Testis (tissue), 2 donors: ENCODE measurements at regions not wholly inside any gene's neighbourhood (a gene's known extent, or its start where the extent isn't known, plus 50 kb on each side); places are given as distances from the start of the nearest gene placed in this dataset.

Experiments
- DNase-seq: peaks from one replicate; pipeline ENCODE4 v3.0.0-alpha.2; 2019
- H3K27ac ChIP-seq, 2 donors: fragments of 200-600 bp; sonication (generic); one replicate each; pipeline ENCODE4 v1.5.1; 2019
- H3K27me3 ChIP-seq: fragments of 200-600 bp; sonication (generic); one replicate; pipeline ENCODE4 v1.5.1; 2019
- H3K36me3 ChIP-seq: fragments of 200-600 bp; sonication (generic); one replicate; pipeline ENCODE4 v1.5.1; 2017; ENCODE audit warnings: low read depth; ENCODE audit errors: missing control alignments
- H3K4me1 ChIP-seq: fragments of 200-600 bp; sonication (generic); one replicate; pipeline ENCODE4 v1.5.1; 2019
- H3K4me3 ChIP-seq, 2 donors: fragments of 200-600 bp; sonication (generic); one replicate each; pipeline ENCODE4 v1.5.1; 2017 to 2019
- H3K9me3 ChIP-seq: fragments of 200-600 bp; sonication (generic); one replicate; pipeline ENCODE4 v1.5.1; 2017
- POLR2A ChIP-seq: fragments of 450-650 bp; IDR thresholded peaks from one replicate; pipeline ENCODE4 v1.6.1; 2017; ENCODE audit warnings: antibody characterized with exemption, mild to moderate bottlenecking, moderate library complexity
- WGBS, 2 donors: methylation state at CpG; one replicate each; pipeline ENCODE4 v1.1.5; 2018; 5-methylcytosine and 5-hydroxymethylcytosine counted together
- intact Hi-C: fragments of 100-400 bp; cut with DNase I; formaldehyde crosslinking; loops from one replicate; pipeline ENCODE4 v1.15.1; 2023; ENCODE audit warnings: low total_unique reads
- TF ChIP-seq, protein P1 (sequence below), 3 experiments: fragments of 450-650 bp in 2 of 3; fragments of 200-600 bp in 1 of 3; sonication (generic) in 1 of 3; IDR thresholded peaks; one replicate each; pipeline ENCODE4 v1.5.1; 2016 to 2019; ENCODE audit warnings: antibody characterized with exemption in 3 of 3, mild to moderate bottlenecking in 2 of 3, moderate library complexity in 1 of 3

DNA sequence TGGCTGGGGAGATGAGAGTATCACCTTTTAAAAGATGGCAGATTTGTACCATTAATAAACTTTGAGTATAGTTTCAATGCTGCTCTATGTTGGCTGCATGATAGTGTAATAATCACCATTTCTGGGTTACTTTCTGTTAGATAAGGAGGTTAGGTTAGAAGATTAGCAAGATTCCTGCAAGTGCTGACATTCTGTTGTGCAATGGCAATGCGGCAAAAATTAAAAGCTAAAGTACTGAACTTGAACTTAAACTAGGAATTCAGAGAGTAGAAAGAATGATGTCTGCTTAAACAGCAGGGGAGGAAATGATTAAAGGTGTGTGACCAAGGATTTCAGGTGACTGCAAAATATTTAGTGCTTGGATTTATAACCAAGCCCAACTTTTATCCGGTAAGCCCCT is 399.8 kb upstream of the MON1B start:
- WGBS, 2 donors: 79 to 82% methylated on average over 2 of the region's 2 CpGs
- no peak overlapping the region for H3K4me3 ChIP-seq
- intact Hi-C loops: no loop called here
- no peaks in the 10 kb centered on the region for H3K4me1 ChIP-seq
- TF ChIP-seq, protein P1, sequence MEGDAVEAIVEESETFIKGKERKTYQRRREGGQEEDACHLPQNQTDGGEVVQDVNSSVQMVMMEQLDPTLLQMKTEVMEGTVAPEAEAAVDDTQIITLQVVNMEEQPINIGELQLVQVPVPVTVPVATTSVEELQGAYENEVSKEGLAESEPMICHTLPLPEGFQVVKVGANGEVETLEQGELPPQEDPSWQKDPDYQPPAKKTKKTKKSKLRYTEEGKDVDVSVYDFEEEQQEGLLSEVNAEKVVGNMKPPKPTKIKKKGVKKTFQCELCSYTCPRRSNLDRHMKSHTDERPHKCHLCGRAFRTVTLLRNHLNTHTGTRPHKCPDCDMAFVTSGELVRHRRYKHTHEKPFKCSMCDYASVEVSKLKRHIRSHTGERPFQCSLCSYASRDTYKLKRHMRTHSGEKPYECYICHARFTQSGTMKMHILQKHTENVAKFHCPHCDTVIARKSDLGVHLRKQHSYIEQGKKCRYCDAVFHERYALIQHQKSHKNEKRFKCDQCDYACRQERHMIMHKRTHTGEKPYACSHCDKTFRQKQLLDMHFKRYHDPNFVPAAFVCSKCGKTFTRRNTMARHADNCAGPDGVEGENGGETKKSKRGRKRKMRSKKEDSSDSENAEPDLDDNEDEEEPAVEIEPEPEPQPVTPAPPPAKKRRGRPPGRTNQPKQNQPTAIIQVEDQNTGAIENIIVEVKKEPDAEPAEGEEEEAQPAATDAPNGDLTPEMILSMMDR (IDR thresholded peaks at IDR 0.05): no peak
- no peak for TF ChIP-seq POLR2A
- no peaks in the 10 kb centered on the region for H3K27me3 ChIP-seq
- no peaks in the 10 kb centered on the region for H3K36me3 ChIP-seq
- H3K27ac ChIP-seq: no peak overlapping the region
- H3K9me3 ChIP-seq: no peaks in the 10 kb centered on the region
- no peak for DNase-seq

DNA sequence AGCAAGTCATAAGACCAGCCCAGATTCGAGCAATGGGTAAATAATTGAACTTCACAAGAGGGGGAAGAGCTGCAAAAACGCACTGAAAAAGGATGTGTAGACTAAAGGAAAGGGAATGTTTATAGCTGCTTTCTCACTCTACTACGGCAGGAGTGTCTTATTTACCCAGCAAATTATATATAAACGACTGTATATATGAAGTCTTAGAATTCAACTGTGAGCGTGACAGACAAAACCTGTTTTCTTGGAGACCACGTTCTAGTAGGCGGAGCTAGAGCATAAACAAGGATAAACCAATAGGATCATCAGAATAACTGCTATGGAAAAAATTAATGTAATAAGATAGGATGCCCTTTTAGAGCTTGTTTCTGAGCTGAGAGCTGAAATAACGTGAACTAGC is 394.6 kb upstream of the MON1B start:
- TF ChIP-seq, protein P1 (IDR thresholded peaks at IDR 0.05): no peak
- TF ChIP-seq POLR2A: no peak
- DNase-seq: no peak
- Histone ChIP-seq H3K4me1 (no peaks in the 10 kb centered on the region), H3K36me3 (no peaks in the 10 kb centered on the region), H3K9me3 (no peaks in the 10 kb centered on the region), H3K4me3 (no peak overlapping the region), H3K27ac (no peak overlapping the region), H3K27me3 (no peaks in the 10 kb centered on the region)
- intact Hi-C loops: no loop called here
- WGBS, 2 donors: 87 to 88% methylated on average over 8 of the region's 8 CpGs

DNA sequence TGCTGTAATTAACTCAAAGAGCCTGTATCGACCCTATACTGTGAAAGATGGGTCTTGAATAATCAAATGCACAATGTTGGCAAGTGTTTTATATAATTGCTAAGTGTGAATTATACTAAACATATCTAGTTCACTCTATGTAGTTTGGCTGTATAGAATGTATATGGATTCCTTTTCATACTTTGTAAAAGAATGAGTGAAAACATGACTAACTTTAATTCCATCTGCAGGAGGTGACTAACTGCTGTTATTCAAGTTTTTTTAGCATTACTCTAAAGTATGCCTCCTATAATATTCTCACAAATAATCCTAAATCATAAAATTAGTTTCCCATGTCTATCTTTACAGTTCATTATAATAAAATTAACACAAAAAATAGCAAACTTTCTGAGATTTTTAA is 394.0 kb upstream of the MON1B start:
- intact Hi-C loops: no loop called here
- Histone ChIP-seq H3K9me3 (no peaks in the 10 kb centered on the region), H3K36me3 (no peaks in the 10 kb centered on the region), H3K4me1 (no peaks in the 10 kb centered on the region), H3K27ac (no peak overlapping the region), H3K27me3 (no peaks in the 10 kb centered on the region), H3K4me3 (no peak overlapping the region)
- 88 to 97% methylated on average over 1 of the region's 1 CpG for WGBS, 2 donors
- TF ChIP-seq, protein P1 (IDR thresholded peaks at IDR 0.05): no peak
- no peak for TF ChIP-seq POLR2A
- no peak for DNase-seq

DNA sequence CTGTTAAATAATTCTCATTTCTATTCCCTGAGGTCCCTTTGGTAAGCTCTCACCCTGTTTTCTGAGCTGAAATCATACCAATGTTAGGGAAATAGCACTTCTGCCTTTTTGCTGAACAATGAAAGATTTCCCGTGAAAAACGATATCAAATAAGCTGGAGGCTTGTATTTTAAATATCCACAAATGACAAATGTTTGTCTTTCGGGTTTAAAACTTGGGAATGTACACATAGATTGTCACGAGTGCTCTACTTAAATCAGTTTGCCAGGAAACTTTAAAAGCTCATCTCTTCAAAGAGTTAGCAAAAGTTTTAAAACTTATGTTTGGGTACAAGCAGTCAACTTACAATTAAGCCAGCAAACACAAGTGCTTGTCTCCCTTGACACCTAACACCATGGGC is 393.5 kb upstream of the MON1B start:
- H3K9me3 ChIP-seq: no peaks in the 10 kb centered on the region
- H3K27me3 ChIP-seq: no peaks in the 10 kb centered on the region
- 87 to 91% methylated on average over 4 of the region's 4 CpGs for WGBS, 2 donors
- H3K4me1 ChIP-seq: no peaks in the 10 kb centered on the region
- TF ChIP-seq POLR2A: no peak
- TF ChIP-seq, protein P1 (IDR thresholded peaks at IDR 0.05): no peak
- intact Hi-C loops: no loop called here
- DNase-seq: no peak
- no peak overlapping the region for H3K27ac ChIP-seq
- no peaks in the 10 kb centered on the region for H3K36me3 ChIP-seq
- no peak overlapping the region for H3K4me3 ChIP-seq

DNA sequence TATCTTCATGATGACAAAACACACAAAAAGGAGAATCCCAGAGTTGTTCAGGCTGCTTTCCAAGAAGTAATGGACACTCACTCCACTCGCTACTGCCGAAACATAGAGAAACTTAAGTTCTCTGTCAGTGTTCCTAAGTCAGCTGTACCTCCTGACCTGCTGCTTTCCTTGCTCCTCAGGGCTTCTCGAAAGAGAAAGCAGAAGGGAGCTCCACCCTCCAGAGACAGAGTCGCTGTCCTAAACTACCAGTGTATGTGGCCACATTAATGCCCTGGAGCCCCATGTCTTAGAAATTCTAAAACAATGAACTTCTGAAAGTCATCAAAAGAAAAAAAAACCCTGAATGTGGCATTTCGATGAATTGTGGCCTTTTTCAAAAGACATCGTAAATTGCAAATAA is 390.8 kb upstream of the MON1B start:
- no peak for DNase-seq
- intact Hi-C loops: no loop called here
- 82 to 90% methylated on average over 6 of the region's 6 CpGs for WGBS, 2 donors

More for the DNA sequence above, 390.8 kb upstream of the MON1B start:
- Histone ChIP-seq H3K27me3 (no peaks in the 10 kb centered on the region), H3K27ac (no peak overlapping the region), H3K9me3 (no peaks in the 10 kb centered on the region), H3K4me3 (no peak overlapping the region), H3K4me1 (no peaks in the 10 kb centered on the region), H3K36me3 (no peaks in the 10 kb centered on the region)
- TF ChIP-seq, protein P1 (IDR thresholded peaks at IDR 0.05): no peak
- no peak for TF ChIP-seq POLR2A
